Stimulated activated CD4-positive, alpha-beta T cell treated with anti-CD3 and anti-CD28 coated beads, TNF-alpha, amount 100 ng/mL, for 4 hours (primary cell): ENCODE measurements at regions not wholly inside any gene's neighbourhood (a gene's known extent, or its start where the extent isn't known, plus 50 kb on each side); places are given as distances from the start of the nearest gene placed in this dataset.
"Not testable (repeated sequence)": the region's sequence is repeated elsewhere in the genome, so short reads cannot be mapped to it uniquely, and the experiment has no call there.

Experiments
- DNase-seq, 3 experiments: peaks; one replicate each; pipeline ENCODE4 v3.0.0-alpha.2; 2020; ENCODE audit warnings: low read depth in 3 of 3

- not testable (repeated sequence) for DNase-seq
Measured at GRCh38 chr12:9336375-9337011, 128.3 kb upstream of the PZP start.

DNA sequence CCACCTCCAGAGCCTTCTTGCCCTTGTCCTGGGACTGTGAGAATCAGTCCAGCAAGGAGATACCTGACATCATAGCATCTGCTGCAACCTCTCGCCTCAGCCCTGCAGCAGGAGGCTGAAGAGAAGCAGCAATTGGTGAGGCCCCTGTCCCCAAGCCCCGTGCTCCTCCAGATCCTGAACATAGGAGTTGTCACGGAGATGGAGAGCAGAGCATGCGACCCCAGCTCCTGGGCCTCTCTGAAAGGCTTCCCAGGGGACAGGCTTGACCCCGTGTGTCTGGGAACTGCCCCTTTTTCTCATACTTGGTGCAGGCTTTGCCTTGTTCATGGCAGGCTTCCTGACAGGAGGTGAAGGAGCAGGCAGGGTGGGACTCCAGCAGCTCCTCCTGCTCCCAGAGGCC is 127.7 kb upstream of the PZP start:
- no peak for DNase-seq

GRCh38 chr12:9334964-9335363 is 126.8 kb upstream of the PZP start:
- no peak for DNase-seq

DNA sequence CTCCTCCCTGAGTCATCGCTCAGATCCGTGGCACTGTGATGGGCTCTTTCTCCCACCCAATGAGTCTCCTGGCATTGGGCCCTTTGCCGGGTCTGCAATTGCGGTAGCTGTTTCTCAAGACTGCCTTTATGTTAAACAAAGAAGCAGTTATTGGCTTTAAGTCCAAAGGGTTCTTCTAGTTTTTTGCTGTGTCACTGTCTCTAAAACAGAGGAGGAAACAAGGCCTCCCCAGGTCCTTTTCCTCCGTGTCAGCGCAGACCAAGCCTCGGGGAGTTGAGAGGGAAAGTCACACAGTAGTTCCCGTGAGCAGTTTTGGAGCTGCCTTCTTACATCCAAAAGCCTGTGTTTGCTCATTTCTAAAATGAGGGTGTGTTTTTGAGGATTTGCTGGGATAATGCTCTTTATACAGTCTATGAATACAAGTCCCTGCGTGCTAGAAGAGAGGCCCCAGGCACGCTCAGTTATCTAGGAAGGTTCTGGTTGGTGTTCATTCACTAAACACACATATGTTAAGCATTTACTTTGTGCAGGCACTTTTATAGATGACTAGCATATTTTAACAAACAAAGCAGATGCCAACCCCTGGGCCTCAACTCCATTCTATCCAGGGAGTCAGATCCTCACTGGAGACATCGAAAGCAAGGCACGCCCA is 126.0 kb upstream of the PZP start:
- DNase-seq = no peak

DNA sequence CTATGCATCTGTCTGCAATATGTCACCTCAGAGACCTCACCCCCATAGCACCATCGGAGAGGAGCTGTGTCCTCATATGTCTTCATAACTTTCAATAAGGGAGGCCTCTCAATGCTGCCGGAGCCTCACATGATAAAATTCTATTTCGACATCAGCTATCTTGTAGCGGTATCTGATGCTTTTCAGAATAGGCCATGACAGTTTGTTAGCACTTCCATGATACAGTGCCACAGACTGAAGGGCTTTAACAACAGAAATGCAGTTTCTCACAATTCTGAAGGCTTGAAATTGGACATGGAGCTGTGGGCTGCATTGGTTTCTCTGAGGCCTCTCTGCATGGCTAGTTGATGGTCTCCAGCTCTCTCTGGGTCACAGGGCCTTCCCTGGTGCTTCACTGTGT is 125.0 kb upstream of the PZP start:
- DNase-seq = no peak

GRCh38 chr12:9332564-9332963 is 124.4 kb upstream of the PZP start:
- no peak for DNase-seq

- peak; percentile 38 to 59 (median 45) for DNase-seq
Measured at GRCh38 chr12:9331218-9331626, 123.0 kb upstream of the PZP start.

DNA sequence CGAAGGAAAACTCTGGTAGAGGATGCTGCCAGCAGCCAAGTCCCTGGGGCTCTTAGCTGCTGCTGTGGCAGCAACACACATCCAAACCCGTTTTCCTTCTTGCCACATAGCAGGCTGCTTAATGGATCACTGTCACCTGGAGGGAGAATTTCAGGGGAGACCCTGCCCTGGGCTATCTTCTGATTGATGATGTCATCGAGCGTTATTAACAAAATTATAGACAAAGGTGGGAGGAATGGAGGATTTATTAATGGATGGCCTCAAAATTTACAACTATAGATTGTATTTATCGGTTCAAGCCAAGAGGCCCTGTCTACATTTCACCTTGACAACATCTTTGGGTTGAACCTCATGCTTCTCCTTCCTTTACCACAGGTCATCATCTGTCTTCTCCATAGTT is 120.8 kb upstream of the PZP start:
- DNase-seq = no peak

GRCh38 chr12:9328065-9328464 is 119.9 kb upstream of the PZP start:
- DNase-seq = no peak

DNA sequence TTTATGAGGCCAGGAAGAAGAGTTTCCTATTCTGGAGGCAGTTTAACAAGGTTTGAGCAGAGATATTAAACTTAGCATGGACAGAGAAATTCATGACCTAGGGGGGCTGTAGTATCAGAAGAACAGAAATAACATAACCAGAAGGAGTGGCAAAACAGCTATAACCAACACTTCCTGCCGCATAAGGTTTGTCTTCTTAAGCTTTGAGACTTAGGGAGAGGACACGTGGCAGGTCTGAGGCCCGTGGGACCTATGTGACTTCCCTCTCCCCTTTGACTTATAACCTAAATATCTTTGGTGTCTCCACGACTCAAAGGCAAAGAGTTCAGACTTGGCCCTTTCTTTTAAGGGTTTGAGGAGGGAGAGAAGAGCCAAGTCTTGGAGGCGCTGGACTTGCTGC is 119.1 kb upstream of the PZP start:
- DNase-seq = no peak

DNA sequence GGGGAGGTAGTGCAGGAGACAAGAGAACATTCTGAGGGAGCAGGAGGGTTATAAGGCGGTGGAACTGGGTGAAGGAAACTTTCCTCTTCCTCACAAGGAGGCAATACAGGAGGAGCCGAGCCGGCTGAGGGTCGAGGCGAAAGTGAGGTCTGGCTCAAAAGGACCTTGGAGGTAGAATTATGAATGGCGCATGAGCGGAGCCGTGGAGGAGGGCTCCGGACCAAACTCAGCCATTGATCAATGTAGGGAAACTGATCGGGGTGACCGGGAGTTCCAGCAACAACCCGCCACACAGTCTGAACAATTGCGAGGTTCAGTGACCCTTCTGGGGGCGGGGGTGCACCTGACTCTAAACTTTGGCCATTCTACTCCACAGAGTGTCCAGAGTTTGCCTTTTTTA is 118.7 kb upstream of the PZP start:
- DNase-seq = not testable (repeated sequence)

- no peak for DNase-seq
Measured at GRCh38 chr12:9326085-9326484, 117.9 kb upstream of the PZP start.

- DNase-seq = no peak
Measured at GRCh38 chr12:9325471-9325870, 117.3 kb upstream of the PZP start.

GRCh38 chr12:9324782-9325181 is 116.6 kb upstream of the PZP start:
- DNase-seq = no peak

GRCh38 chr12:9323144-9323681 is 115.0 kb upstream of the PZP start:
- DNase-seq = no peak

- DNase-seq = no peak
Measured at GRCh38 chr12:9319842-9320173, 111.6 kb upstream of the PZP start.

DNA sequence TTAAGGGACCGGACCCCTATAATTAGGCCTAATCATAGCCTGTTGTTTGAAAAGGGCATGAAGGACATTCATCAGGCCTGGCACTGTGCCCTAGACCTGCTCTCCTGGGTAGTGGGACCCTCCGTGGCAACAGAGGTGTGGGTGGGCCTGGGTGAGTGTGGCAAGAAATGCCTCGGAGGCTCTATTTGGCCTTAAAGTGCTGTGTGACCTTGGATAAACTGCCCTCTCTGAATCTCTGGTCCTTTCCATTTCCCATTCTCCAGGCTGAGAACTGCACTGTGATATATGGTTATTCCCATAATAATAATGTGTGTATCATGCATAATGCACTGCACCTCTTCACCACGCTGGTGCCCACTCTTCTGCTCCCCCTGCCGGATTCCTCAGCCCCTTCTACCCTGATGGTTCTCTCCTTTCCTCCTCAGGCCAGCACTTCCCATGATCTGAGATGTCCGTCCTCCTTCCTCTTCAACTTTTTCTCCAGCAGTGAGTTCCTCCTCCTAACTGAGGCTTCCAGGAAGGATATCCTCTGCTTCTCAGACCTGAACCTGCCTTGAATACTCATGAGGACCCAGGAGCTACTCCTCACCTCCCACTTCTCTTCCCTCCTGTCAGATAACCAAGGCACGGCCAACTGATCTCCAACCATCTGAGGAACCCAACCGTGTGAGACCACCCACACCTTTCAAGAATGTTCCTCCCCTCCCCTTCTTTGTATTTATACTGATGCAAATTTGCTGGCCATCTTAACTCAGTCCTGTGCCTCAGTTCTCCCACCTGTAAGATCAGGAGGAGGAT is 111.0 kb upstream of the PZP start:
- no peak for DNase-seq

DNA sequence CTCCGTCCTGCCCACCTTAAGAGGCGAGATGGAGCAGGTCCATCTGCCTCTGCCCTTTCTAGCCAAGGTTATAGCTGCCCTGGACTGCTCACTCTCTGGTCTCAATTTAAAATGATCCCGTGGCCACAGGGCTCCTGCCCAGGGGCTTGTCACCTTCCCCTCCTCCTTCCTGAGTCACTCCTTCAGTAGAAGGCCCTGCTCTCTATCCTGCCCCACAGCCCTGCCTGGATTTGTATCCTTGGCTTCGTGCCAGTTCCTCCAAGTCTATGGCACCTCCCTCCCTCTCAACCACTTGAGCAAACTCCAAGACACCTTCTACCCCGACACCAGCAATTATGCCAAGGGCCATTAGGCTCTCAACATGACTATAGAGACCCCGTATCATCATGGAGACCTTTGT is 105.3 kb upstream of the PZP start:
- not testable (repeated sequence) for DNase-seq

- DNase-seq = not testable (repeated sequence)
Measured at GRCh38 chr12:9312406-9313392, 104.5 kb upstream of the PZP start.

- DNase-seq = not testable (repeated sequence)
Measured at GRCh38 chr12:9311454-9311853, 103.3 kb upstream of the PZP start.

DNA sequence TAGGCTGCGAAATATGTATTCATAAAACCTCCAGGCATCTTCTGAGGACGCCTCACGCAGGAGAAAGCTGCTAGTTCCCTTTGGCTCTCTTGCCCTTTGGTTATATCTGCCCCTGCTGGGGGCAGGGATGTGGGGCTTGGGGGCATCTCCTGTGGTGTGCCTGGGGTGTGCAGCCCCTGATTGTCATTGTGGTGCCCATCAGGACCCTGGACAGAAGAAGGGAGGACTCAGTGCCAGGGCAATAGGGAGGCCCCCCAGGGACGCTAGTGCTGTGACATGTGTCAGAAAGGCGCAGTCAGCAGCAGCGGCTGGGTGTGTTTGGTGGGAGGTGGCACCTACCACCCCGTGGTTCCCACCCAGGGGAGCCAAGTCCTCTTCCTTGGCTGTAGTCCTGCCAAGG is 102.5 kb upstream of the PZP start:
- not testable (repeated sequence) for DNase-seq

- not testable (repeated sequence) for DNase-seq
Measured at GRCh38 chr12:9309749-9310148, 101.6 kb upstream of the PZP start.
